ENCODE measurements at regions not wholly inside any gene's neighbourhood (a gene's known extent, or its start where the extent isn't known, plus 50 kb on each side); places are given as distances from the start of the nearest gene placed in this dataset.

DNA sequence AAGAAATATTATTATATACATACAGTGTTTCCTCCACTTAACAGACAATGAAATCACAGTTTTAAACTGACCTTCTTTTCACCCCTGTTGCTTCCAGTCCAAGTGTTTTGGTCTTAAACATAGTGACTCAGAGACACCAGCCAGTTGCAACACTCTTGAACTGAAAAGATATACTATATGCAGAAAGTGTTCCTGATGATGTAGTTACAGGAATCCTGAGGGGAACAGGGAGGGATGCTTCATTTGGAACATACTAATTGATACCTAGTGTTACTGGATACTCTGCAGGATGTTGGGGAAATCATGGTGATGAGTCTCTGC, 420.8 kb downstream of the CCDC91 start:
- no peak for DNase-seq (ENCODE audit: low spot score)
- TF ChIP-seq, protein P1, sequence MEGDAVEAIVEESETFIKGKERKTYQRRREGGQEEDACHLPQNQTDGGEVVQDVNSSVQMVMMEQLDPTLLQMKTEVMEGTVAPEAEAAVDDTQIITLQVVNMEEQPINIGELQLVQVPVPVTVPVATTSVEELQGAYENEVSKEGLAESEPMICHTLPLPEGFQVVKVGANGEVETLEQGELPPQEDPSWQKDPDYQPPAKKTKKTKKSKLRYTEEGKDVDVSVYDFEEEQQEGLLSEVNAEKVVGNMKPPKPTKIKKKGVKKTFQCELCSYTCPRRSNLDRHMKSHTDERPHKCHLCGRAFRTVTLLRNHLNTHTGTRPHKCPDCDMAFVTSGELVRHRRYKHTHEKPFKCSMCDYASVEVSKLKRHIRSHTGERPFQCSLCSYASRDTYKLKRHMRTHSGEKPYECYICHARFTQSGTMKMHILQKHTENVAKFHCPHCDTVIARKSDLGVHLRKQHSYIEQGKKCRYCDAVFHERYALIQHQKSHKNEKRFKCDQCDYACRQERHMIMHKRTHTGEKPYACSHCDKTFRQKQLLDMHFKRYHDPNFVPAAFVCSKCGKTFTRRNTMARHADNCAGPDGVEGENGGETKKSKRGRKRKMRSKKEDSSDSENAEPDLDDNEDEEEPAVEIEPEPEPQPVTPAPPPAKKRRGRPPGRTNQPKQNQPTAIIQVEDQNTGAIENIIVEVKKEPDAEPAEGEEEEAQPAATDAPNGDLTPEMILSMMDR (IDR thresholded peaks at IDR 0.05), result no peak
- Histone ChIP-seq H3K27ac (no peak overlapping the region), H3K4me3 (no peak overlapping the region)

DNA sequence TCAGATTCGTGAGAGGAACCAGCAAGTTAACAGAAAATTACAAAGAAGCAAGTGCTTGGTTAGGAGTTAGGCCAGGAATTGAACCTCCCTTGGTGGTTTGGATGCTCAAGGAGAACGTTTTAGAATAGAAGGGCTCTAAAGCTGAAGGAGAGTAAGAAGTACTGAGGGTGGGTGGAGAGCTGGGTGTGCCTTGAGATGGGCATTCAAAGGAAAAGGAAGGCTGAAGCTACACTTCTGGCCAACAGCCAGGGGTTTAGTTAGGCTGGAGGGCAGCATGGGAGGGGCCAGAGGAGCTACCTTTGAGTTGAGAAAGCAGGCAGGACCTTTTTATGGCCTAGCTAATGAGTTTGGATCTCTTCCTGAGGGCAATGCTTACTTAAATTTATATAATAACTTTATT, 421.2 kb downstream of the CCDC91 start:
- TF ChIP-seq, protein P1 (IDR thresholded peaks at IDR 0.05), result no peak
- H3K27ac ChIP-seq, result no peak overlapping the region
- DNase-seq (ENCODE audit: low spot score), result no peak
- no peak overlapping the region for H3K4me3 ChIP-seq

DNA sequence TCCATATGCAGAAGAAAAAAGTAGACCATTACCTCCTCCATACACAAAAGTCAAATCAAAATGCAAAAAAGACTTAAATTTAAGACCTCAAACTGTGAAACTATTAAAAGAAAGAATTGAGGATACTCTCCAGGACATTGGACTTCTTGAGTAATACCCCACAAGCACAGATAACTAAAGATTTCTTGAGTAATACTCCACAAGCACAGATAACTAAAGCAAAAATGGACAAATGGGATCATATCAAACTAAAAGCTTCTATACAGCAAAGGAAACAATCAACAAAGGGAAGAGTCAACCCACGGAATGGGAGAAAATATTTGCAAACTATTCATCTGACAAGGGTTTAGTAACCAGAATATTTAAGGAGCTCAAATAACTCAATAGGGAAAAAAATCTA, 427.9 kb downstream of the CCDC91 start:
- H3K4me3 ChIP-seq, result no peak overlapping the region
- TF ChIP-seq, protein P1 (IDR thresholded peaks at IDR 0.05), result no peak
- DNase-seq (ENCODE audit: low spot score), result no peak
- no peak overlapping the region for H3K27ac ChIP-seq

- Histone ChIP-seq H3K4me3 (no peak overlapping the region), H3K27ac (no peak overlapping the region)
- no peak for DNase-seq (ENCODE audit: low spot score)
- TF ChIP-seq, protein P1 (IDR thresholded peaks at IDR 0.05), result no peak
Measured at GRCh38 chr12:28618772-28619171, 428.5 kb downstream of the CCDC91 start.

DNA sequence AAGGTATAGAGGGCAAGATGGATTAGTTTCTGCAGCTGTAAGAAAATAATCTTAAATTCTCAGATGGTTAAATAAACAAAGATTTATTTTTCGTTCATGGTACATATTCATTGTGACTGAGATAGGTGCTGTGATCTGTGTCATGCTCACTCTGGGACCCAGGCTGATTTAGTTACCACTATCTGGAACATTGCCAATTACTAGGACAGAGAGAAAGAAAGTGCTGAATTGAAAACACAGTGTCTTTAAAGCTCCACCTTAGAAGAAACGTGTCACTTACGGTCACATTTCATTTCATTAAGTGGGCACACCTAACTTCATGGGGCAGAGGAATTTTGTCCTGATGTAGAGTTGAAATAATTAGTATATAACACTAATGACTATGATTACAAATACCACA, 430.0 kb downstream of the CCDC91 start:
- H3K27ac ChIP-seq, result no peak overlapping the region
- DNase-seq (ENCODE audit: low spot score), result no peak
- no peak overlapping the region for H3K4me3 ChIP-seq
- TF ChIP-seq, protein P1 (IDR thresholded peaks at IDR 0.05), result no peak

DNA sequence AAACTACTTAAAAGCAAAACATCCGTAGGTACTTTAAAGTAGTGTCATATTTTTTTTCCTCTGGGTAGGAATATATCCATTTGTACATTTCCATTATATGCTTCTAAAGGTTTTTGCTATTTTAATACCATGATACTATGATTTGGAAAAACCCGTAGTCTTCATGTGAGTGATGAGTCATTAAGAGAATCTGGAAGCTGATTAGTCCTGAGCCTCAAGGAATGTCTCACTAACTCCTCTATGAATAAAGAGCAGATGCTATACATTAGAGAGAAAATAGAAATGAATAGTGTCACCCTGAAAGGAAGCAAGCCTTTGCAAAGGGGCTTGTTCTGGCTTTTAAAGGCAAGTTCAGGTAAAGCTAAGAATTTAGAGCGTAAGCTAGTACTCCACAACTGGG, 432.1 kb downstream of the CCDC91 start:
- DNase-seq (ENCODE audit: low spot score), result no peak
- TF ChIP-seq, protein P1 (IDR thresholded peaks at IDR 0.05), result no peak
- H3K4me3 ChIP-seq, result no peak overlapping the region
- H3K27ac ChIP-seq, result no peak overlapping the region

GRCh38 chr12:28626504-28626903, 436.2 kb downstream of the CCDC91 start:
- DNase-seq (ENCODE audit: low spot score), result no peak
- Histone ChIP-seq H3K4me3 (no peak overlapping the region), H3K27ac (no peak overlapping the region)
- TF ChIP-seq, protein P1 (IDR thresholded peaks at IDR 0.05), result no peak
